ENCODE measurements at regions not wholly inside any gene's neighbourhood (a gene's known extent, or its start where the extent isn't known, plus 50 kb on each side); places are given as distances from the start of the nearest gene placed in this dataset.

DNA sequence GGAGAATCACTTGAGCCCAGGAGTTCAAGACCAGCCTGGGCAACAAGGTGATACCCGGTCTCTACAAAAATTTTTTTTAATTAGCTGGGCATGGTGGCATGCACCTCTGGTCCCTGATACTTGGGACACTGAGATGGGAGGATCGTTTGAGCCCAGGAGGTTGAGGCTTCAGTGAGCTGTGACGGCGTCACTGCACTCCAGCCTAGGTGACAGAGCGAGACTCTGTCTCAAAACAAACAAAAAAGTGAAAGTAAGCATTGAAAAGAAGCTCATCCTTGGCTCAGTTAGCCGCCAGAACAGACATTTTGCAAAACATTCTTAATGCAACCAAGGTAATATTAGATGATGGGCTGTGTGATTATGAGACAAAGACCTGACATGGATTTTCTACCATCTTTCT is 223.3 kb upstream of the VCX3A start:
- no peaks in the 10 kb centered on the region for H3K36me3 ChIP-seq (ENCODE audit: control insufficient read depth in 2 of 2, extremely low read depth in 1 of 2, insufficient read depth in 1 of 2, low read length in 1 of 2)
- WGBS (ENCODE audit: insufficient coverage), result 83% methylated on average over 1 of the region's 6 CpGs
- POLR2A ChIA-PET, result no interaction called here

DNA sequence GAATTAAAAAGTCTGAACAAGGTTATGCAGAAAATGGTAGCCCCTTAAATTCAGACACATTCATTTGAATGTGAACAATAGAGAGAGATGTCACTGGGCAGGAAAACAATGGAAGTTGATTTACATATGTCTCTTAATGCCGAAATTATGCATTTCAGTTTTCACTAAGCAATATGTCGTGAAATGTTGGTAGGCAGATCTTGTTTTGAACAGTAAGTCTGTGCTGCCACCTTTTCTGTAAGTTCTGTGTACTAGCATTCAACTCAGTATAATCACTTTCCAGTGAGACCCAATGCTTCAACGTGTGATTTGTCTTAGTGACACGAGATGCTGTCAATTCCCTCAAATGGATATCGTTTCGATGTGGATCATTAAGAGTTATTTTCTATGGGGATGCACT is 222.7 kb upstream of the VCX3A start:
- CTCF ChIA-PET, result no interaction called here
- H3K9me3 Mint-ChIP-seq, result peaks cover 4 to 7% (median 7%) of the 10 kb centered on the region in 3 donors
- no peak overlapping the region for H3K27ac Mint-ChIP-seq
- Histone ChIP-seq H3K27me3 (replicated peaks in 1 of 2; ENCODE audit: control insufficient read depth in 2 of 2, extremely low read depth in 1 of 2, insufficient read depth in 2 of 2, low read length in 1 of 2) (no peaks in the 10 kb centered on the region), H3K4me3 (ENCODE audit: control insufficient read depth in 1 of 2, extremely low read depth in 1 of 2, low read length in 1 of 2) (no peak overlapping the region), H3K36me3 (ENCODE audit: control insufficient read depth in 2 of 2, extremely low read depth in 1 of 2, insufficient read depth in 1 of 2, low read length in 1 of 2) (no peaks in the 10 kb centered on the region), H3K4me1 (ENCODE audit: control insufficient read depth in 1 of 2, extremely low read depth in 1 of 2, insufficient read depth in 2 of 2, low read length in 2 of 2) (no peaks in the 10 kb centered on the region), H3K9me3 (no peaks in the 10 kb centered on the region), H3K27ac (ENCODE audit: low read length) (no peak overlapping the region)
- DNase-seq, result no peak
- no peak for ATAC-seq (replicated peaks in 1 of 4)
- H3K36me3 Mint-ChIP-seq, result no peaks in the 10 kb centered on the region
- no peaks in the 10 kb centered on the region for H3K27me3 Mint-ChIP-seq
- POLR2A ChIA-PET, result no interaction called here
- H3K4me3 Mint-ChIP-seq, result no peak overlapping the region
- no CpG with 5 or more reads among the region's 6 CpGs for WGBS (ENCODE audit: insufficient coverage)
- H3K4me1 Mint-ChIP-seq, result no peaks in the 10 kb centered on the region

More for the DNA sequence above, 223.3 kb upstream of the VCX3A start:
- Mint-ChIP-seq H3K4me1 (no peaks in the 10 kb centered on the region), H3K27ac (no peak overlapping the region), H3K36me3 (no peaks in the 10 kb centered on the region), H3K27me3 (no peaks in the 10 kb centered on the region), H3K9me3 (peaks cover 4 to 7% (median 7%) of the 10 kb centered on the region in 3 donors), H3K4me3 (no peak overlapping the region)
- ATAC-seq (replicated peaks in 1 of 4) (no peak), DNase-seq (no peak)
- CTCF ChIA-PET, result no interaction called here
- no peak overlapping the region for H3K4me3 ChIP-seq (ENCODE audit: control insufficient read depth in 1 of 2, extremely low read depth in 1 of 2, low read length in 1 of 2)
- no peak overlapping the region for H3K27ac ChIP-seq (ENCODE audit: low read length)
- H3K9me3 ChIP-seq, result no peaks in the 10 kb centered on the region
- no peaks in the 10 kb centered on the region for H3K4me1 ChIP-seq (ENCODE audit: control insufficient read depth in 1 of 2, extremely low read depth in 1 of 2, insufficient read depth in 2 of 2, low read length in 2 of 2)
- H3K27me3 ChIP-seq (replicated peaks in 1 of 2; ENCODE audit: control insufficient read depth in 2 of 2, extremely low read depth in 1 of 2, insufficient read depth in 2 of 2, low read length in 1 of 2), result no peaks in the 10 kb centered on the region

- POLR2A ChIA-PET, result no interaction called here
- H3K4me3 Mint-ChIP-seq, result no peak overlapping the region
- no peaks in the 10 kb centered on the region for H3K4me1 Mint-ChIP-seq
Observed at GRCh38 chrX:6748595-6748994, 213.7 kb upstream of the VCX3A start.

DNA sequence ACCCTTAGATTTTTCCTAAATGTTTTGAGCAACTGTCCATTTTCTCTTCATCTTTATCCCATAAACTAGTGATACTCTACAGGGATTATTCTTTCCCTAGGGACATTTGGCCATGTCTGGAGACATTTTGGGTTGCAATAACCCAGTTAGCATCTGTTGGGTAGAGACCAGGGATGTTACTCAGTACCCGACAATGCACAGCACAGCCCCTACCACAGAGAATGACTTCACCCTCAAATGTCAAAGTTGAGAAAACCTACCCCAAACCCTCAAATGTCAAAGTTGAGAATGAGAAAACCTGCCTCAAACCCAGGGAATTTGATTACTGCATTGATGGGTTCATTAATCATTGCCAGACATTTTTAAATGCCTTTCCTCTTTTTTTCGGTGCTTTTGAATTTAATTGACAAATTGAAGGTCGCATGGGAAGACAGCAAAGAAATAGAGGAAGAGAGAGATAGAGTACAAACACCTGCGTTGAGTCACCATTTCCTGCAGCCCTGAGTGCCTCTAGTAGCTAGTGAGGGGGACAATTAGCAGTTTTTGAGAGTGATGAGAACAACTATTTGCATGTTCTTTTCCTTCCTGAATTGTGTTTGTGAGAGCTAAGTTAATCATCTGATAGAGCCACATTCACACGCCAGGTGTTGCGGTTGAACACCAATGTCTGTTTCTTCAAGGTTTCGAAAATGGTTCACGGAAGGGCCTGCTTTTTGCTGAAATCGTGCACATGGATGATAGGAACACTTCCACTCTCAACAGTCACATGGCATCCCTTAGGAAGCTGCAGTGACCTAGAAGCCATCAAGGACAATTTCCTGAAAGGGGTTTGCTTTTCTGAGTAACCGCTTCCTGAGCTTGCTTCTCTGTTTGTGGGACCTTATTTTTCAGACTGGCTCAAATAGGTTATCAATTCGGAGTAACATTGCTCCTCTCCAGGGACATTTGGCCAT is 203.9 kb upstream of the VCX3A start:
- Histone ChIP-seq H3K9me3 (peaks cover 2% of the 10 kb centered on the region), H3K36me3 (ENCODE audit: control insufficient read depth in 2 of 2, extremely low read depth in 1 of 2, insufficient read depth in 1 of 2, low read length in 1 of 2) (no peaks in the 10 kb centered on the region), H3K27me3 (replicated peaks in 1 of 2; ENCODE audit: control insufficient read depth in 2 of 2, extremely low read depth in 1 of 2, insufficient read depth in 2 of 2, low read length in 1 of 2) (no peaks in the 10 kb centered on the region), H3K4me3 (ENCODE audit: control insufficient read depth in 1 of 2, extremely low read depth in 1 of 2, low read length in 1 of 2) (no peak overlapping the region), H3K4me1 (ENCODE audit: control insufficient read depth in 1 of 2, extremely low read depth in 1 of 2, insufficient read depth in 2 of 2, low read length in 2 of 2) (peaks cover 0 to 4% of the 10 kb centered on the region in 2 experiments), H3K27ac (ENCODE audit: low read length) (no peak overlapping the region)
- ChIA-PET POLR2A (interaction anchor here in 1 of 2 donors (0.8 kb wide), 1 partner anchor 84 kb away, joined by 4 read pairs; no protein-coding TSS in a partner anchor), CTCF (no interaction called here)
- peak overlapping the region in 1 of 2 donors; percentile 44 for H3K27ac Mint-ChIP-seq
- H3K27me3 Mint-ChIP-seq, result no peaks in the 10 kb centered on the region
- H3K9me3 Mint-ChIP-seq, result no peaks in the 10 kb centered on the region
- peak in 2 of 4 experiments; percentile 19 to 35 for ATAC-seq (replicated peaks in 1 of 4)
- peak in 1 of 35 experiments; percentile 0 for DNase-seq
- no peak overlapping the region for H3K4me3 Mint-ChIP-seq
- no CpG with 5 or more reads among the region's 11 CpGs for WGBS (ENCODE audit: insufficient coverage)
- H3K36me3 Mint-ChIP-seq, result no peaks in the 10 kb centered on the region
- H3K4me1 Mint-ChIP-seq, result peaks cover 2 to 12% (median 9%) of the 10 kb centered on the region in 3 donors

More at GRCh38 chrX:6748595-6748994, 213.7 kb upstream of the VCX3A start:
- DNase-seq, result no peak
- Mint-ChIP-seq H3K27ac (no peak overlapping the region), H3K9me3 (peaks cover 0 to 2% (median 2%) of the 10 kb centered on the region in 3 donors), H3K27me3 (no peaks in the 10 kb centered on the region), H3K36me3 (no peaks in the 10 kb centered on the region)
- ATAC-seq (replicated peaks in 1 of 4), result no peak
- H3K4me3 ChIP-seq (ENCODE audit: control insufficient read depth in 1 of 2, extremely low read depth in 1 of 2, low read length in 1 of 2), result no peak overlapping the region
- CTCF ChIA-PET, result no interaction called here
- 40% methylated on average over 1 of the region's 3 CpGs for WGBS (ENCODE audit: insufficient coverage)
- no peak overlapping the region for H3K27ac ChIP-seq (ENCODE audit: low read length)
- H3K4me1 ChIP-seq (ENCODE audit: control insufficient read depth in 1 of 2, extremely low read depth in 1 of 2, insufficient read depth in 2 of 2, low read length in 2 of 2), result no peaks in the 10 kb centered on the region
- no peaks in the 10 kb centered on the region for H3K27me3 ChIP-seq (replicated peaks in 1 of 2; ENCODE audit: control insufficient read depth in 2 of 2, extremely low read depth in 1 of 2, insufficient read depth in 2 of 2, low read length in 1 of 2)
- no peaks in the 10 kb centered on the region for H3K36me3 ChIP-seq (ENCODE audit: control insufficient read depth in 2 of 2, extremely low read depth in 1 of 2, insufficient read depth in 1 of 2, low read length in 1 of 2)
- no peaks in the 10 kb centered on the region for H3K9me3 ChIP-seq

DNA sequence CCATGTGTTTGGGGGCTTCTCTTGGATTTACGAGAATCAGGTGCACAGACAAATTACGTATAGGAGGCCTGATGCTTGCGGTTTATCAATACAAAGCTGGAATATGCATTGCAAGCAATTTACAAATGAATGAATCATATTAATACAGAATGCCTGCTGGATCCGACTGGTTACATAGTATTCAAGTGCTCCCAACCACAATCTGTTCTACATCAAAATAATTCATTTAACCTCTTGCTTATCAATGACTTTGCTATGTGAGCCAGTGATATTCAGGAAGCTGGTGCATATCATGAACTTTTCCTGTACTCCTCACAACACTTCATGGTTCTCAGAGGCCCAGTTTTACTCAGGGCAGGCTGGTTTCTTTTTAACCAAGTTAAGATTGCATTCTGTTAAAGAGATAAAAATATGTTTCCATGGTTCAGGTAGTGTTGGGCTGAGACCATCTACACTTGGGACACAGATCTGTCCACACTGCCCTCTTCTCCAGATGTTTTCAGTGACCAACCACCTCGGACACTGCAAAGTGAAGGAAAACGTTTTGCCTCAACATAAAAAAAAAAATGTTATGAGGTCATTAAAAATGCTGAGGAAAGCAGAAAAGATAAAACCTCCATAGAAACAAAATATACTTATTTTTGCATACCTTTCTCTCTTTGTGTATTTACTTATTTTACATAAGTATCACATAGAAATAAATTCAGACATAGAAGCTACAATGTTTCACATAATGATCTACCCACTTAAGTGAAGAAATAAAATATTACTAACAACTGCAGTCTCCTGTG is 200.1 kb upstream of the VCX3A start:
- no peak overlapping the region for H3K27ac ChIP-seq (ENCODE audit: low read length)
- H3K9me3 ChIP-seq, result no peaks in the 10 kb centered on the region
- H3K27me3 ChIP-seq (replicated peaks in 1 of 2; ENCODE audit: control insufficient read depth in 2 of 2, extremely low read depth in 1 of 2, insufficient read depth in 2 of 2, low read length in 1 of 2), result no peaks in the 10 kb centered on the region
- WGBS (ENCODE audit: insufficient coverage), result no CpG with 5 or more reads among the region's 6 CpGs
- H3K27ac Mint-ChIP-seq, result no peak overlapping the region
- no peaks in the 10 kb centered on the region for H3K36me3 ChIP-seq (ENCODE audit: control insufficient read depth in 2 of 2, extremely low read depth in 1 of 2, insufficient read depth in 1 of 2, low read length in 1 of 2)
- peaks cover 2 to 17% (median 12%) of the 10 kb centered on the region in 3 donors for H3K4me1 Mint-ChIP-seq
- peaks cover 0 to 6% of the 10 kb centered on the region in 2 experiments for H3K4me1 ChIP-seq (ENCODE audit: control insufficient read depth in 1 of 2, extremely low read depth in 1 of 2, insufficient read depth in 2 of 2, low read length in 2 of 2)
- no peak for DNase-seq
- no peak for ATAC-seq (replicated peaks in 1 of 4)
- no peak overlapping the region for H3K4me3 ChIP-seq (ENCODE audit: control insufficient read depth in 1 of 2, extremely low read depth in 1 of 2, low read length in 1 of 2)
- no peaks in the 10 kb centered on the region for H3K27me3 Mint-ChIP-seq
- H3K9me3 Mint-ChIP-seq, result no peaks in the 10 kb centered on the region
- H3K36me3 Mint-ChIP-seq, result no peaks in the 10 kb centered on the region
- H3K4me3 Mint-ChIP-seq, result no peak overlapping the region
- POLR2A ChIA-PET, result no interaction called here
- CTCF ChIA-PET, result no interaction called here

DNA sequence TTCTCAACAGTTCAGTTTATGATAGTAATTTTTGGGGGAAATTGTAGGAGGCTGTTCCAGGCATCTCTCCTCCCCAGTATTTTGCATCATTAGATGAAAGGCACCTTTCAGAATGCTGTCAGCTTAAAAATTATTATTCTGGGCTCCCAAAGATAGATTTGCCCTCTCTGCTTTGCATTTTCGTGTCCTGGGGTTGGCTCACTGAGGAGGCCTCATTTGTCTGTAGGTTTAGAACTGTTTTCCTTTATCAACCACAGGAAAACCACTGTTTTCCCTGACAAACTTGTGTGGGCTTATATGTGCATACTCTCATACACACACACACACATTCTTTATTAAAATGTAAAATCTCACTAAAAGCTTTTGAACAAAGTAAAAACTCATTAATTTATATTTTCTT is 197.2 kb upstream of the VCX3A start:
- H3K4me3 Mint-ChIP-seq, result no peak overlapping the region
- DNase-seq, result no peak
- peaks cover 0 to 8% (median 0%) of the 10 kb centered on the region in 3 donors for H3K4me1 Mint-ChIP-seq
- Histone ChIP-seq H3K27ac (ENCODE audit: low read length) (no peak overlapping the region), H3K27me3 (replicated peaks in 1 of 2; ENCODE audit: control insufficient read depth in 2 of 2, extremely low read depth in 1 of 2, insufficient read depth in 2 of 2, low read length in 1 of 2) (no peaks in the 10 kb centered on the region), H3K9me3 (no peaks in the 10 kb centered on the region), H3K4me1 (ENCODE audit: control insufficient read depth in 1 of 2, extremely low read depth in 1 of 2, insufficient read depth in 2 of 2, low read length in 2 of 2) (peaks cover 0 to 2% of the 10 kb centered on the region in 2 experiments), H3K4me3 (ENCODE audit: control insufficient read depth in 1 of 2, extremely low read depth in 1 of 2, low read length in 1 of 2) (no peak overlapping the region), H3K36me3 (ENCODE audit: control insufficient read depth in 2 of 2, extremely low read depth in 1 of 2, insufficient read depth in 1 of 2, low read length in 1 of 2) (no peaks in the 10 kb centered on the region)
- no peaks in the 10 kb centered on the region for H3K36me3 Mint-ChIP-seq
- H3K9me3 Mint-ChIP-seq, result peaks cover 0 to 6% (median 0%) of the 10 kb centered on the region in 3 donors
- no CpG with 5 or more reads among the region's 1 CpG for WGBS (ENCODE audit: insufficient coverage)
- no peak for ATAC-seq (replicated peaks in 1 of 4)
- POLR2A ChIA-PET, result no interaction called here
- no peaks in the 10 kb centered on the region for H3K27me3 Mint-ChIP-seq
- CTCF ChIA-PET, result no interaction called here
- no peak overlapping the region for H3K27ac Mint-ChIP-seq
